ENCODE measurements at regions not wholly inside any gene's neighbourhood (a gene's known extent, or its start where the extent isn't known, plus 50 kb on each side); places are given as distances from the start of the nearest gene placed in this dataset.

DNA sequence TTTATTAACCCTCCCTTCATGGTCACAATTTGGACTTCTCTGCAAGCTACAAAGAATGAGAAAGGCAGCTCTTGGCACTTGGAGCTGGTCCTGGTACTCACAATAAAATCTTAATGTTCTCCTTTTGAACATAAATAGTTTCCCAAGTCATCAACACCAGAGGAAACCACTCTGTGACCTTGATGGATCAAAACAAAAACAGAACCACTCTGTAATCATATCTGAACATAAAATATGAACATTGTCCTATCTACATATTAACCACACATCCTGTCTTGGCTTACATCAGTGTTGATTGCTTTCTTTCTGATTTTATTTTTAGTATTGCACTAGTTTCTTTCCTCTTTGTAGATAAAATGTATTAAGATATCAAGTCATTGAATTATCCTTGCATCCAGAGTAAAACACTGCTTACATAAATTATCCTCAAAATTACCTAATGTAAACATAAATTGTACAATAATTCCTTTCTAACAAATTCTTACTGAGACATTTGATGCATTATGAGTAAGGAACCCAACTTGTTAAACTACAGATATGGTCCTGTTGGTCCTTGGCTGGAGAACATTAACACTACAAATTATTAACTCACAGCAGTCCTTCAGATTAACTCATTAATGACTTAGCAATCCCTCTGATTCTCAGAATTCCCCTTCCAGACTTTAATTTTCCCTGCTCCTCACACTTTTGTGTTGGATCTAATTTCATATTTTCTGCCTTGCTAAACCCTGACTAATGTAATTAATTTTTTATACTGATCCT, 860.5 kb downstream of the DIPK2A start:
- TF ChIP-seq, protein P1, sequence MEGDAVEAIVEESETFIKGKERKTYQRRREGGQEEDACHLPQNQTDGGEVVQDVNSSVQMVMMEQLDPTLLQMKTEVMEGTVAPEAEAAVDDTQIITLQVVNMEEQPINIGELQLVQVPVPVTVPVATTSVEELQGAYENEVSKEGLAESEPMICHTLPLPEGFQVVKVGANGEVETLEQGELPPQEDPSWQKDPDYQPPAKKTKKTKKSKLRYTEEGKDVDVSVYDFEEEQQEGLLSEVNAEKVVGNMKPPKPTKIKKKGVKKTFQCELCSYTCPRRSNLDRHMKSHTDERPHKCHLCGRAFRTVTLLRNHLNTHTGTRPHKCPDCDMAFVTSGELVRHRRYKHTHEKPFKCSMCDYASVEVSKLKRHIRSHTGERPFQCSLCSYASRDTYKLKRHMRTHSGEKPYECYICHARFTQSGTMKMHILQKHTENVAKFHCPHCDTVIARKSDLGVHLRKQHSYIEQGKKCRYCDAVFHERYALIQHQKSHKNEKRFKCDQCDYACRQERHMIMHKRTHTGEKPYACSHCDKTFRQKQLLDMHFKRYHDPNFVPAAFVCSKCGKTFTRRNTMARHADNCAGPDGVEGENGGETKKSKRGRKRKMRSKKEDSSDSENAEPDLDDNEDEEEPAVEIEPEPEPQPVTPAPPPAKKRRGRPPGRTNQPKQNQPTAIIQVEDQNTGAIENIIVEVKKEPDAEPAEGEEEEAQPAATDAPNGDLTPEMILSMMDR (IDR thresholded peaks at IDR 0.05) = no peak
- TF ChIP-seq ZFX (IDR thresholded peaks at IDR 0.05; ENCODE audit: borderline replicate concordance) = no peak

Measured in 22Rv1 (cell line).